GM21717 (cell line): ENCODE measurements at regions not wholly inside any gene's neighbourhood (a gene's known extent, or its start where the extent isn't known, plus 50 kb on each side); places are given as distances from the start of the nearest gene placed in this dataset.

Experiments
- ATAC-seq: cut with Tn5 transposase; IDR thresholded peaks from one replicate; pipeline ENCODE4 v1.9.1; 2021; ENCODE audit warnings: mild to moderate bottlenecking, moderate library complexity; ENCODE audit not compliant: unreplicated experiment

DNA sequence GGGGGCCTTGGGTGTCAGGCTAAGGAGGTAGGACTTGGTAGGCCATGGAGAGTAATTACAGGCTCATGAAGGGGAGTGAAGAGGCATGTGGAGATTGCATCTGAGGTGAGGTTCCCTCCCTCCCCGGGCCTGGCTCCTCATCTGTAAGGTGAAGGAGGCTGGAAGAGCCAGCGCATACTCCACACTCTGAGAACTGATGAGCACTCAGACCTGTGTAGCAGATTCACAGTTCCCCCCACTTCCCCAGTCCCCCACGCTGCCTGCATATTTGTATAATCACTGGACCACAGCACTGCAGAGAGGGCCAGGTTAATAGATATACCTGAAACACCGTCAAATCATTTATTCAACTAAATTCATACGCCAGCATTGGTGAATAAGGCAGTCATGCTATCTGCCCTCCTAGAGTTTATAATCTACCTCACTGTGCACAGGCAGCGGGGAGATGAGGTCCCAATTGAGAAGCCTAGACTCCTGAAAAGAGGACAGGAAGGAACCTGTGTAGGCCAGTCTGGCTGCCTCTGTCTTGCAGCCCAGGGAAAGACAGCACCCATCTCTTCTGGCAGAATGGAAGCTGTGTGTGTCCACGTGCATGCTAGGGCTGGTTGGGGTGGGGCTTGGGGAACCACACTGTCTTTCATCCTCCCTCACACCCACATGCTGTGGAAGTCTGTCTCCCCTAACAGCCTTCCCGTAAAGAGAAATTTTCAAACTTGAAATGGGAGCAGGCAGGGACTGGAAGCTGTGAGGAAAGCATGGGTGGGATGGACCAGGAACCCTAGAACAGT is 110.6 kb upstream of the ATP1A1 start:
- no peak for ATAC-seq

DNA sequence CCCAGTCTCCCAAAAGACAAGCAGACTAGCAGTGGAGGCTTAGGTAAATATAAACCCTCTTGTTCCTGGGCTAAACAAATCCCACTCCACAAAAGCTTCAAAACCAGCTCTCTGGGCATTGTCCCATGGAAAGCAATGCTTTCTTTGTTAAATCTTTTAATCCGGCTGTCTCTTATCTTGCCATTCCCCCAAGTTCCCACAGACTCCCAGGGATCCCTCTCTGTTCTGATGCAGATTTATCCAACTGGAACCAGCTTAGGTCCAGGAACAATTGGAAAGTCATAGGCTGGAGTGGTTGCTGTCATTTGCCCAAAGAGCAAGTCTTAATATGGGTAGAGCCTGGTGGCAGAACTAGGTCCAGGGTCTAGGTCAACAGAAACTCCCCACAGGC is 110.1 kb upstream of the ATP1A1 start:
- no peak for ATAC-seq

- no peak for ATAC-seq
These were observed 106.8 kb upstream of the ATP1A1 start for GRCh38 chr1:116265931-116266863.

GRCh38 chr1:116266864-116267212 is 106.2 kb upstream of the ATP1A1 start:
- no peak for ATAC-seq

DNA sequence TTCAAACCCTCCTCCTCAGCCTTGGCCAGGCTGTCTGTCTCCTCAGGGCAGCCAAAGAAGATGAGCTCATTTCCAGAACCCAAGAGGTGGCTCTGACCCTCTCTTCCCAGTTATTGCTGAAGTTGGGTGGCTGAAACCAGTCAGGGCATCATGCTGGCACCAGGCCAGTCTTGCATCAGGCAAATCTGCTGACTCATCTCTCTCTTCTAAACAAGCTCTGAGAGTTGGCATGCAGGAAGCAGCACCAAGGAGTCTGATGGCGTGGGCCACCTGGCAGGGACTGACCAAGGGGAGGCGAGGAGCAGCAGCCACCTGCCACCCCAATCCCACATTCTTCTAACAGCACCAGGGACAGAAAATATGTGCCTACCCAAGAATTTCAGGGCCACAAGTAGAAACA is 104.8 kb upstream of the ATP1A1 start:
- no peak for ATAC-seq

GRCh38 chr1:116270316-116271057 is 102.6 kb upstream of the ATP1A1 start:
- ATAC-seq: no peak

DNA sequence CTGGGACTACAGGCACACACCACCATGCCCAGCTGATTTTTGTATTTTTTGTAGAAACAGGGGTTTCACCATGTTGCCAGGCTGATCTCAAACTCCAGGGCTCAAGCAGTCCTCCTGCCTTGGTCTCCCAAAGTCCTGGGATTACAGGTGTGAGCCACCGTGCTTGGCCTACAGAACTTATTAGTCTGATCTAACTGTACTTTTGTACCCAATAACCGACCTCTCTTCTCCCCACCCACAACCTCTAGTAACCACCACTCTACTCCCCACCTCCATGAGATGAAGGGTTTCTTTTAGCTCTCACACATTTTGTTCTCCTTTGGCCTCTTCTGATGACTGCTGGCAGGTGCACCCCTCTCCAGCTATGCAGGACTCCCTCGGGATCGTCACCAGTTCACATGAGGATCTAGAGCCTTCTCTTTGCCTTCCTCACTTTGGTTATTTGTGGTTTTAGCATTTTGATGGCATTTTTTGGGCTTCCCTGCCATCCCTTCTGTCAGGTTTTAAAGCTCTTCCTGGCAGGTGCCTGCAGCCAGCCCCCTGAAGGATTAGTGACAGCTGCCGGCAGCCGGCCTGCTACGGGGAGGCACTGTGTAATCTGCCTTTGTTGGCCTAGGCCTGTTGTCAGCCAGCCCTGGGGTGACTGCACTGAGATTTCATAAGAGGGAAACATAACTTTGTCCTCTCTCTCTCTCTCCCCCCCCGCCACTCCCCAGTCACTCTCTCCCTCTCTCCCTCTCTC is 99.8 kb upstream of the ATP1A1 start:
- no peak for ATAC-seq

- ATAC-seq: no peak
These were observed 96.5 kb upstream of the ATP1A1 start for GRCh38 chr1:116276532-116276931.

DNA sequence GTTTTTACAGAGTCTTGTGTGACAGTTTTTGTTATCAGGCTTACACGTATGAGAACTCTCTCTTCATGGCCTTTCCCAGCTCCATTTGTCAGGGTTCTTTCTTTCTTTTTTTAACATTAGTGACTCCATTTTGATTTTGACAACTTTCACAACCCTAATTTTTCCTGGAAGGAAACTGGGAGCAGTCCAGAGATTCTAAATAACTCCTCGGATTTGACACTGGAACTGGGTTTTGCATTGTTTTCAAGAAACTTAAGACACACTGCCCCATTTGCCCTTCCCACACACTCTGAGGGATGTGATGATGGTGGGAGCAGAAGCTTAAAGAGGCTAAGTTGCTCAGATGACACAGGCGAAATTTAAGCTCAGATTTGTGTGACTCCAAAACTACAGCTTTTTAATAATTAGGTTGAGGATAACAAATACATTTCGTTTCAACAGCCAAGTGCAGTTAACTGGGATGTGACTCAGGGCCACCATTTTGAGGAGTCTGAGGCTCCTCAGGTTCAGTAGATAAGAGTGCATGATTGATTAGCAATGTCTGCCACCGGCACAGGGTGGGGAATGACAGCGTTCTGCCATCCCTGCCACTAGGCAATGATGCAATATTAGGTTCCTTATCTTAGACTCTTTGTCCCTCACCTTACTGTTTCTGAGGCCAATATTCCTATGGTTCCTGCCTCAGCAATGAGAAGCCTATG is 95.1 kb upstream of the ATP1A1 start:
- ATAC-seq: no peak

- no peak for ATAC-seq
These were observed 94.5 kb upstream of the ATP1A1 start for GRCh38 chr1:116278541-116278866.

DNA sequence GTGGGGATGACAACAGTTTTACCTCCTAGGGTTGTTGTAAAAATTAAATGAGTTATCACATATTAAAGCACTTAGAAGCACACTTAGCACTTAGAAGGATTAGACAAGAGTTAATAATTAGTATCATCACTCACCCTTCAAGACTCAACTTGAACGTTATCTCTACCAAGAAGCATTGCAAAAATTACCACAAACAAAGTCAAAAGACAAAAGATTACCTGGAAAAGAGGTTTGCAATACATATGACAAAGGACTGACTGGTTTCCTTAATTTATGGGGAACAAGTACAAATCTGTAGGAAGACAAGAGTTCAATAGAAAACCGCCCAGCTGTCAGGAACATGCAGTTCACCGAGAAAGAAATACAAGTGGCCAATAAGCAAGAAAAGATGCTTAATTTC is 93.3 kb upstream of the ATP1A1 start:
- ATAC-seq: no peak

DNA sequence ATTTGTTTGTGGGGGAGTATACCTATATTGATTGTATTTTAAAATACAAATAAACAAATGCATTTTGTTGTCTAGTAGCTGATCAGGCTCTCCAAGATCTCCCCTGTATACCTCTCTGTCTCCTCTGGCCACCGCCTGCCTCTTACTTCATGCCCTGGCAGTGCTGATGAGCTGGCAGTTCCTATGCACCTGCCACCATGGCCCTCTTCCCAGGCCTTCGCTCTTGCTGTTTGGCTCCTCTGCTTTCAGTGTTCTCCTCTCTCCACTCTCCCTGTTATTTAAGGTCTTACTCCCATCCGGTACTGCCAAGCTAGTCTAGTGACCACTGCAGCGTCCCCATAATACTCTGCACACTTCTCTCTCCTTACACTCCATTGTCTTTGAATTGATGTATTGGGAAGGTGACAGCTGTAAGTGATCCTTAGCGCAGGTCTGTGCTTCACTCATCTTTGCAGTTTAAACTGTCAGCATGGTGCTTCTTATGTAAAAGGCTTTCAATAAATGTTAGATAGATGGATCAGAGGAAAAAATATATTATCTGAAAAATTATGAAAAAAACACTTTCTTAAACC is 88.1 kb upstream of the ATP1A1 start:
- no peak for ATAC-seq

DNA sequence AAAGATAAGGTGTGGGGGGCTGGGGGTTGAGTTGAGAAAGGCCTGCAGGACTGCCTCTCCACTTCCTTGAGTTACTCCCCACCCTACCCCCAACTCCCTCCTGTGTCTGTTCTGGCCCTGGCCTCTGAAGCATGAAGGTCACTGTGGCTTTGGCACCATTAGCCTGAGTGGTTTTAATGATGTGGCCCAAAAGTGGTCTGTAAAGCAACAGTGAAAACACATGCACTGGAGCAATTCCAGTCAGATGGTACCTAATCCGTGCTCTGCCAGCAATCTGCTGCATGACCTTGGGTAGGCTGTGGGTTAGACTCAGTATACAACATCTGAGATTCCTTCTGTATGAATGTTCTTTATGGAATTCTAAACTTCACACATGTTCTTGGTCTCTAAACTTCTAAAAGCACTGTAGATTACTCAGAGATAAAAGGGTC is 86.5 kb upstream of the ATP1A1 start:
- no peak for ATAC-seq

DNA sequence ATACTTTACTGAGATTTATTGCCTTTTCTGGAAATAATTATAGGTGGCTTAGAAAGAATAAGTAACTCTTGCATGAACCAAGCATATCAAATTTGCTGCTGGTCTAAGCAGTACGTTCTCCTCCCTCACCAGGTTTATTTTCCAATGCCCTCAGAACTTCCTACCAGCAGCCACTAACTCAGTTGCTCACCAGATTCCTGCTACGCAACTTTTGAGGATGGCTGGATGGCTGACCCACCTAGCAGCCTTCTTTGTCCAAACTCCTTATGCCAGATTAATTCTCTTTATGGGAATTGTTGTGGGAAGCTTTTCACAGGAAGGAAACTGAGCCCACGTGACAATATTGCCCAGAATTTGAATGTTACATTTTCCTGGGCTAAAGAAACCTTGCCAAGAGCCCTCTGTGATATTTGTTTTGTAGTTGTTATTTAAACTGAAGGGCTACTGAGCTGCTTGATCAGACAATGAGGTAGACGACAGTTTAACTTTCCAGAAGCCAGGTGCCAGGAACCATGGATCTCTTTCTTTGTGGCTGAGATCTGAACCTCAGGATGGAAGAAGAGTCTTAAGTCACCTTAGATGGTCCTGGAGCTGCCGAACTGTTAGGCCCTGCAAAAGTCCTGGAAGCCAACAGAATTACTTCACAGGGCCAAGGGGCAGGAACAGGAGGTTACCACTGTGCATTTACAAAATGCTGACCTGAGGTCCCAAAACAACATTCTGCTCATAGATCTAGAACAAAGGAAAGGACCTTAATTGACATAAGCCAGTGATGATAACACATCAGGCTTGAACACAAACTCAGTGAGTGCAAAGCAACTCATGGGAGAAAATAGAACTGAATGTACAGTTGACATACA is 85.5 kb upstream of the ATP1A1 start:
- peak; percentile 9 for ATAC-seq

DNA sequence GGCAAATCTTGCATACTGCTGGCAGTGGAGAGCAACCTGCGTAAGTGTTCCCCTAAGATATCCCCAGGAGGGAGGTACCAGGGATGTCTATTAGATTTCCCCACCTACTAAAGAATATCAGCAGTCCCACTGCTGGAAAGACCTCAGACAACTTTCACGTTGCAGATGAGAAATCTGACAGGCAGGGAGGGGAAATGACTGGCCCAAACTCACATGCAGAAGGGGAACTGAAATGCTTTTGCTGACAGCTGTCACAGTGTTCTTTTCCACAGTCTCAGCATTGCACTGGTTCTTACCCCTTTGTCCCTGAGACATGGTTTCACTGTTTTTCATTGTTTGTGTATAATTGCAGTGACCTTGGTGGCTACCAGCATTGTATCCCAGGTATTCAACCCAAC is 84.8 kb upstream of the ATP1A1 start:
- peak; percentile 77 for ATAC-seq

DNA sequence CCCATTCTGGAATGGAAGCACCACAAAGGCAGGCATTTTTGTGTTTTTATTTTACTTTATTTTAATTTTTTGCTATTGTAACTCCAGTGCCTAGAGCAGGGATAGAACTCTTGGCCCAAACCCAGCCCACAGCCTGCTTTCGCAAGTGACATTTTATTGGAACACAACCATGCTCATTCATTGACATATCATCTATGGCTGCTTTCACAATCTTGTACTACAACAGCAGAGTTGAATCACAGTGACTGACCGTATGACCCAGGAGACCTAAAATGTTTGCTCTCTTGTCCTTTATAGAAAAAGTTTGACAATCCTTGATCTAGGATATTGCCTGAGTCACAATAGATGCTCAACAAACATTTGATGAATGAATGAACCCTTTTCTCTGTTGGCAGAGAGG is 83.9 kb upstream of the ATP1A1 start:
- ATAC-seq: no peak

GRCh38 chr1:116290085-116290705 is 82.8 kb upstream of the ATP1A1 start:
- no peak for ATAC-seq

DNA sequence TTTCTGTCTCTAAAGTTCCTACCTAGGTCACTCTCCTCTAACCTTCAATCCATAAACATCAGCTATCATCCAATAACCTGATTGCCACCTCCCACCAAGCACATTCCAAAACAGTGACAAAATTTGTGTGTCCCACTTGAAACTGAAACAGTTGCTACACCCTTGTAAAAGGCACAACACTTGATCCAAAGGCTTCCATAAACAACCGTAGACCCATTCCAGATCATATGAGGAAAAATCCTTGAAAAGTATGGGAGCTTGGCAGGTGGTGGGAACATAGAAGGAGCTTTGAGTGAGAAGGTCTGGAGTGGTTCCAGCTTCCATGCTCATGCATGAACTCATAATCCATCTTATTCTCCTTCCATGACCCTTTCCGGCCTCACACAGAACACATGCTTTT is 82.0 kb upstream of the ATP1A1 start:
- ATAC-seq: no peak
